ENCODE measurements at regions not wholly inside any gene's neighbourhood (a gene's known extent, or its start where the extent isn't known, plus 50 kb on each side); places are given as distances from the start of the nearest gene placed in this dataset.
"Not testable (repeated sequence)": the region's sequence is repeated elsewhere in the genome, so short reads cannot be mapped to it uniquely, and the experiment has no call there.

DNA sequence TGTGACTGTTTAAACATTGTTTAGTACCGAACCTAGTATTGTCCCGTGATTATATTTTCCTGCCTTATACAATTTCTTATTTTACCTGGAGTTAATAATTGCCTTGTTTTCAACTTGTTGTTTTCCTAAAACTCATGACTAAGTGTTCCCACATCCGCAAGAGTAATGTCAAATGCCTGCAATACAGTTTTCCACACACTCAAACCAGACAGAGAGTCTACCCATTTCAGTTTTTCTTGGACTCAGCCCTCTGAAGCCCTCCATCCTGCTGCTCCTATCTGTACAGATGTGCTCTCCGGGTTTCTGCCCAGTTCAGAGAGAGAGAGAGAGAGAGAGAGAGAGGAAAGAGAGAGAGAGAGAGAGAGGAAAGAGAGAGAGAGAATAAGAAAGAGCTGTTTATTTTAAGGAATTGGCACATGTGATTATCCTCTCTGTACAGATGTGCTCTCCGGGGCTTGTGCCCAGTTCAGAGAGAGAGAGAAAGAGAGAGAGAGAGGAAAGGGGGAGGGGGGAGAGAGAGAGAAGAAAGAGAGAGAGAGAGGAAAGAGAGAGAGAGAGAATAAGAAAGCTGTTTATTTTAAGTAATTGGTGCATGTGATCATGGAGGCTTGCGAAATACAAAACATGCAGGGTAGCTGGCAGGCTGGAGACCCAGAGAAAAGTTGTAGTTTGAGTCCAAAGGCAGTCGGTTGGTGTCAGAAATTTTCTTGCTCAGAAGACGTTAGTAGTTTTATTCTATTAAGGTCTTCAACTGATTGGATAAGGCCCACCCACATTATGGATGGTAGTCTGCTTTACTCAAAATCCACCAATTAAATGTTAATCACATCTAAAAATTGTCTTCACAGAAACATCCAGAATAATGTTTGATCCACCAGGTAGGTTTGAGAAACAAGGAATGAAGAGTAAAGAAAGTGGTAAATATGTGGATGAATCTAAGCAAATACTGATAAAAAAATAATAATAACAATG, 104.1 kb upstream of the GOLGA8J start:
- Histone ChIP-seq H3K36me3 (ENCODE audit: insufficient read depth, low read length) (no peaks in the 10 kb centered on the region), H3F3A (ENCODE audit: insufficient read depth, low read length) (no peaks in the 10 kb centered on the region), H3K4me1 (ENCODE audit: insufficient read depth, low read length, severe bottlenecking) (no peaks in the 10 kb centered on the region), H3K79me2 (ENCODE audit: insufficient read depth, low read length) (no peaks in the 10 kb centered on the region), H3K9me2 (ENCODE audit: low read depth, low read length) (no peaks in the 10 kb centered on the region), H4K20me1 (ENCODE audit: insufficient read depth, low read length) (no peaks in the 10 kb centered on the region), H3K4me3 (ENCODE audit: low read depth, low read length, poor library complexity, severe bottlenecking) (no peak overlapping the region), H3K27ac (ENCODE audit: low read depth, low read length, poor library complexity, severe bottlenecking) (no peak overlapping the region), H2AFZ (ENCODE audit: low read length) (no peak overlapping the region), H3K27me3 (ENCODE audit: insufficient read depth, low read length) (no peaks in the 10 kb centered on the region), H3K4me2 (ENCODE audit: low read length) (no peak overlapping the region), H3K9ac (ENCODE audit: low read length) (no peak overlapping the region), H3K9me3 (ENCODE audit: low read length) (no peaks in the 10 kb centered on the region)
- no peak for TF ChIP-seq EZH2 (IDR thresholded peaks at IDR 0.05; ENCODE audit: borderline replicate concordance, low read length)
- TF ChIP-seq, protein P1, sequence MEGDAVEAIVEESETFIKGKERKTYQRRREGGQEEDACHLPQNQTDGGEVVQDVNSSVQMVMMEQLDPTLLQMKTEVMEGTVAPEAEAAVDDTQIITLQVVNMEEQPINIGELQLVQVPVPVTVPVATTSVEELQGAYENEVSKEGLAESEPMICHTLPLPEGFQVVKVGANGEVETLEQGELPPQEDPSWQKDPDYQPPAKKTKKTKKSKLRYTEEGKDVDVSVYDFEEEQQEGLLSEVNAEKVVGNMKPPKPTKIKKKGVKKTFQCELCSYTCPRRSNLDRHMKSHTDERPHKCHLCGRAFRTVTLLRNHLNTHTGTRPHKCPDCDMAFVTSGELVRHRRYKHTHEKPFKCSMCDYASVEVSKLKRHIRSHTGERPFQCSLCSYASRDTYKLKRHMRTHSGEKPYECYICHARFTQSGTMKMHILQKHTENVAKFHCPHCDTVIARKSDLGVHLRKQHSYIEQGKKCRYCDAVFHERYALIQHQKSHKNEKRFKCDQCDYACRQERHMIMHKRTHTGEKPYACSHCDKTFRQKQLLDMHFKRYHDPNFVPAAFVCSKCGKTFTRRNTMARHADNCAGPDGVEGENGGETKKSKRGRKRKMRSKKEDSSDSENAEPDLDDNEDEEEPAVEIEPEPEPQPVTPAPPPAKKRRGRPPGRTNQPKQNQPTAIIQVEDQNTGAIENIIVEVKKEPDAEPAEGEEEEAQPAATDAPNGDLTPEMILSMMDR (IDR thresholded peaks at IDR 0.05; ENCODE audit: low read length): no peak

DNA sequence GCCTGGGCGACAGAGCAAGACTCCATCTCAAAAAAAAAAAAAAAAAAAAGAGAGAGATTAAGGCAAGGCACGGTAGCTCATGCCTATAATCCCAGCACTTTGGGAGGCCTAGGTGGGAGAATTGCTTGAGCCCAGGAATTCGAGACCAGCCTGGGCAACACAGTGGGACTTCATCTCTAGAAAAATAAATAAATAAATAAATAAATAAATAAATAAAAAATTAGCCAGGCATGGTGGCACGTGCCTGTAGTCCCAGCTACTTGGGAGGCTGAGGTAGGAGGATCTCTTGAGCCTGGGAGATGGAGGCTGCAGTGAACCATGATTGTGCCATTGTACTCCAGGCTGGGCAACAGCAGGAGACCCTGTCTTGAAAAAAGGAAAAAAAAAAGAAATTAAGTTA, 108.7 kb upstream of the GOLGA8J start:
- not testable (repeated sequence) for H3K27me3 ChIP-seq (ENCODE audit: insufficient read depth, low read length); H3K36me3 ChIP-seq (ENCODE audit: insufficient read depth, low read length); H4K20me1 ChIP-seq (ENCODE audit: insufficient read depth, low read length); H2AFZ ChIP-seq (ENCODE audit: low read length); H3K4me2 ChIP-seq (ENCODE audit: low read length); H3K27ac ChIP-seq (ENCODE audit: low read depth, low read length, poor library complexity, severe bottlenecking); H3K9me3 ChIP-seq (ENCODE audit: low read length); H3K4me3 ChIP-seq (ENCODE audit: low read depth, low read length, poor library complexity, severe bottlenecking); H3K4me1 ChIP-seq (ENCODE audit: insufficient read depth, low read length, severe bottlenecking); H3K79me2 ChIP-seq (ENCODE audit: insufficient read depth, low read length); H3K9me2 ChIP-seq (ENCODE audit: low read depth, low read length); H3F3A ChIP-seq (ENCODE audit: insufficient read depth, low read length); H3K9ac ChIP-seq (ENCODE audit: low read length)

DNA sequence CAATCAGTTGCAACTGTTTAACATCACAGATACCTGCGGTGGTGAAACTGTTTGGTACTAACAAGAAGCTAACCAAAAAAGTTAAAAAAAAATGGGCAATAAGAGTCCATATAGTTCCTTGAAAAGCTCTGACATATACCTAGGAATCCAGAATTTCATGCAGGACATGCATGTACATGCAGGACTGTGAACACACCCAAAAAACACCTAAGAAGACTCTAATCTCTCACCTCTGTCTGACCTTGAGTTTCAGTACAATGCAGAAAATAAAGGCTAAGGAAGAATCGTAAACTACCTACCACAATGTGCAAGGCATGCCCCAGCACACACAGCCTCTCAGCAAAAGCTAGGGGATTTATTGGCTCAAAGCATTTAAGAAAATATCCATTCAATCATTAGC, 110.7 kb upstream of the GOLGA8J start:
- no peak overlapping the region for H3K9ac ChIP-seq (ENCODE audit: low read length)
- H3K4me1 ChIP-seq (ENCODE audit: insufficient read depth, low read length, severe bottlenecking): no peaks in the 10 kb centered on the region
- H3K4me3 ChIP-seq (ENCODE audit: low read depth, low read length, poor library complexity, severe bottlenecking): no peak overlapping the region
- H3K27me3 ChIP-seq (ENCODE audit: insufficient read depth, low read length): no peaks in the 10 kb centered on the region
- H3K4me2 ChIP-seq (ENCODE audit: low read length): no peak overlapping the region
- TF ChIP-seq, protein P1 (IDR thresholded peaks at IDR 0.05; ENCODE audit: low read length): no peak
- no peak for TF ChIP-seq EZH2 (IDR thresholded peaks at IDR 0.05; ENCODE audit: borderline replicate concordance, low read length)
- H3K79me2 ChIP-seq (ENCODE audit: insufficient read depth, low read length): no peaks in the 10 kb centered on the region
- no peak overlapping the region for H3K27ac ChIP-seq (ENCODE audit: low read depth, low read length, poor library complexity, severe bottlenecking)
- H3F3A ChIP-seq (ENCODE audit: insufficient read depth, low read length): no peaks in the 10 kb centered on the region
- H3K36me3 ChIP-seq (ENCODE audit: insufficient read depth, low read length): no peaks in the 10 kb centered on the region
- no peaks in the 10 kb centered on the region for H3K9me3 ChIP-seq (ENCODE audit: low read length)
- no peaks in the 10 kb centered on the region for H4K20me1 ChIP-seq (ENCODE audit: insufficient read depth, low read length)
- no peak overlapping the region for H2AFZ ChIP-seq (ENCODE audit: low read length)
- H3K9me2 ChIP-seq (ENCODE audit: low read depth, low read length): no peaks in the 10 kb centered on the region

DNA sequence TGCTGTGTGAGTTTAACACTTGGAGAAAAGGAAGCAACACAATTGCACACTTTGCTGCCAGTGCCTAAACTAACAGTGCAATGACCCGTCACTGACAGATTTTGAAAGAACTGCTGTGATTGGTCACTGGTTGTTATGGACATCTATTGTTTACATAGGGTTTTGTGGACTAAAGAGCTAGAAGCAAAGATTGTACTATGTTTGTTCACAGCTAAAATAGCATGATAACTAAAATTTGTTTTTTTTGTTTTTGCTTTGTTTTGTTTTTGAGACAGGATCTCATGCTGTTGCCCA, 112.4 kb upstream of the GOLGA8J start:
- Histone ChIP-seq H3F3A (ENCODE audit: insufficient read depth, low read length) (no peaks in the 10 kb centered on the region), H3K4me3 (ENCODE audit: low read depth, low read length, poor library complexity, severe bottlenecking) (no peak overlapping the region), H3K27me3 (ENCODE audit: insufficient read depth, low read length) (no peaks in the 10 kb centered on the region), H3K9me2 (ENCODE audit: low read depth, low read length) (no peaks in the 10 kb centered on the region), H3K4me1 (ENCODE audit: insufficient read depth, low read length, severe bottlenecking) (no peaks in the 10 kb centered on the region), H3K4me2 (ENCODE audit: low read length) (no peak overlapping the region), H4K20me1 (ENCODE audit: insufficient read depth, low read length) (no peaks in the 10 kb centered on the region), H3K9ac (ENCODE audit: low read length) (no peak overlapping the region), H3K36me3 (ENCODE audit: insufficient read depth, low read length) (no peaks in the 10 kb centered on the region), H3K9me3 (ENCODE audit: low read length) (no peaks in the 10 kb centered on the region), H3K27ac (ENCODE audit: low read depth, low read length, poor library complexity, severe bottlenecking) (no peak overlapping the region), H3K79me2 (ENCODE audit: insufficient read depth, low read length) (no peaks in the 10 kb centered on the region), H2AFZ (ENCODE audit: low read length) (no peak overlapping the region)
- TF ChIP-seq EZH2 (IDR thresholded peaks at IDR 0.05; ENCODE audit: borderline replicate concordance, low read length): no peak
- TF ChIP-seq, protein P1 (IDR thresholded peaks at IDR 0.05; ENCODE audit: low read length): no peak
